WTC11 (cell line): ENCODE measurements at regions not wholly inside any gene's neighbourhood (a gene's known extent, or its start where the extent isn't known, plus 50 kb on each side); places are given as distances from the start of the nearest gene placed in this dataset.

Experiments
- ATAC-seq: fragments of 200-7000 bp; cut with Tn5 transposase; 2 replicates; pipeline ENCODE4 v1.10.0; 2021; ENCODE audit warnings: mild to moderate bottlenecking, moderate library complexity
- CTCF ChIA-PET: fragments of 300-600 bp; sonication (Branson Sonifier 250); formaldehyde crosslinking; loops from one replicate; lab custom pipeline; 2021; ENCODE audit warnings: antibody characterized with exemption; lab: Charles Lee
- POLR2A ChIA-PET: fragments of 350-600 bp; sonication (Branson Sonifier 250); formaldehyde crosslinking; loops from one replicate; lab custom pipeline; 2021; ENCODE audit warnings: antibody characterized with exemption; lab: Charles Lee
- DNase-seq: peaks from one replicate; pipeline ENCODE4 v3.0.0; 2021; ENCODE audit warnings: low spot score
- H3K27ac Mint-ChIP-seq: 2 replicates; pipeline ENCODE4 v1.8.0; 2021; ENCODE audit warnings: mixed read lengths
- H3K27me3 Mint-ChIP-seq: 2 replicates; pipeline ENCODE4 v1.8.0; 2021; ENCODE audit warnings: low read depth, mild to moderate bottlenecking, moderate library complexity, mixed read lengths
- H3K36me3 Mint-ChIP-seq: 2 replicates; pipeline ENCODE4 v1.8.0; 2021; ENCODE audit warnings: mixed read lengths
- H3K4me1 Mint-ChIP-seq: 2 replicates; pipeline ENCODE4 v1.8.0; 2022; ENCODE audit warnings: mixed read lengths
- H3K4me3 Mint-ChIP-seq: 2 replicates; pipeline ENCODE4 v1.8.0; 2021; ENCODE audit warnings: mild to moderate bottlenecking, moderate library complexity, mixed read lengths
- H3K9me3 Mint-ChIP-seq: 2 replicates; pipeline ENCODE4 v1.8.0; 2021; ENCODE audit warnings: mixed read lengths
- CBFB ChIP-seq: sonication (generic); formaldehyde crosslinking; IDR thresholded peaks from 2 replicates; pipeline ENCODE4 v1.8.1; 2022; ENCODE audit warnings: mild to moderate bottlenecking, low read depth, missing genetic modification reagents
- CREM ChIP-seq: sonication (generic); formaldehyde crosslinking; IDR thresholded peaks from 2 replicates; pipeline ENCODE4 v1.8.1; 2022; ENCODE audit warnings: mild to moderate bottlenecking, missing genetic modification reagents, moderate library complexity
- FOXP1 ChIP-seq: sonication (generic); formaldehyde crosslinking; IDR thresholded peaks from 2 replicates; pipeline ENCODE4 v1.8.0; 2022; ENCODE audit warnings: missing genetic modification reagents, mild to moderate bottlenecking, moderate library complexity, borderline replicate concordance
- KAT7 ChIP-seq: sonication (generic); formaldehyde crosslinking; IDR thresholded peaks from 2 replicates; pipeline ENCODE4 v1.8.1; 2023; ENCODE audit warnings: missing genetic modification reagents, mild to moderate bottlenecking, borderline replicate concordance
- MXD4 ChIP-seq: fragments of 250-450 bp; sonication (Bioruptor Pico); IDR thresholded peaks from 2 replicates; pipeline ENCODE4 v1.8.0; 2021; ENCODE audit warnings: mild to moderate bottlenecking, moderate library complexity, borderline replicate concordance
- RORB ChIP-seq: fragments of 250-450 bp; sonication (Bioruptor Pico); IDR thresholded peaks from 2 replicates; pipeline ENCODE4 v1.9.0; 2021; ENCODE audit warnings: mild to moderate bottlenecking
- SMAD3 ChIP-seq: sonication (generic); formaldehyde crosslinking; IDR thresholded peaks from 2 replicates; pipeline ENCODE4 v1.8.0; 2022; ENCODE audit warnings: missing genetic modification reagents, mild to moderate bottlenecking, borderline replicate concordance
- SMAD4 ChIP-seq: sonication (generic); formaldehyde crosslinking; IDR thresholded peaks from 2 replicates; pipeline ENCODE4 v1.8.0; 2022; ENCODE audit warnings: mild to moderate bottlenecking, missing genetic modification reagents
- ZBTB21 ChIP-seq: sonication (generic); formaldehyde crosslinking; IDR thresholded peaks from 2 replicates; pipeline ENCODE4 v1.8.1; 2023; ENCODE audit warnings: mild to moderate bottlenecking, missing genetic modification reagents, borderline replicate concordance
- ZNF219 ChIP-seq: sonication (generic); formaldehyde crosslinking; IDR thresholded peaks from 2 replicates; pipeline ENCODE4 v1.8.0; 2023; ENCODE audit warnings: missing genetic modification reagents, mild to moderate bottlenecking, borderline replicate concordance
- ZNF671 ChIP-seq: fragments of 250-450 bp; sonication (Bioruptor Pico); IDR thresholded peaks from 2 replicates; pipeline ENCODE4 v1.8.0; 2021; ENCODE audit warnings: mild to moderate bottlenecking
- TF ChIP-seq, protein P1 (sequence below): sonication (generic); formaldehyde crosslinking; IDR thresholded peaks from 2 replicates; pipeline ENCODE4 v1.8.0; 2022; ENCODE audit warnings: missing genetic modification reagents
- TF ChIP-seq, protein P2 (sequence below): fragments of 250-450 bp; sonication (Bioruptor Pico); conservative IDR thresholded peaks from 2 replicates; pipeline ENCODE4 v1.9.0; 2021; ENCODE audit warnings: mild to moderate bottlenecking
- TF ChIP-seq, protein P3 (sequence below): sonication (generic); formaldehyde crosslinking; IDR thresholded peaks from 2 replicates; pipeline ENCODE4 v1.8.1; 2023; ENCODE audit warnings: mild to moderate bottlenecking, moderate library complexity, missing genetic modification reagents
- TF ChIP-seq, protein P4 (sequence below): sonication (generic); formaldehyde crosslinking; IDR thresholded peaks from 2 replicates; pipeline ENCODE4 v1.8.1; 2022; ENCODE audit warnings: low read depth, missing genetic modification reagents, borderline replicate concordance
- TF ChIP-seq, protein P5 (sequence below): sonication (generic); formaldehyde crosslinking; IDR thresholded peaks from 2 replicates; pipeline ENCODE4 v1.8.1; 2022; ENCODE audit warnings: missing genetic modification reagents, borderline replicate concordance
- TF ChIP-seq, protein P6 (sequence below): sonication (generic); formaldehyde crosslinking; IDR thresholded peaks from 2 replicates; pipeline ENCODE4 v1.8.0; 2023; ENCODE audit warnings: missing genetic modification reagents
- TF ChIP-seq, protein P7 (sequence below): sonication (generic); formaldehyde crosslinking; conservative IDR thresholded peaks from 2 replicates; pipeline ENCODE4 v1.8.1; 2023; ENCODE audit warnings: mild to moderate bottlenecking, low read depth, missing genetic modification reagents, moderate library complexity
- TF ChIP-seq, protein P8 (sequence below): sonication (generic); formaldehyde crosslinking; IDR thresholded peaks from 2 replicates; pipeline ENCODE4 v1.8.1; 2023; ENCODE audit warnings: mild to moderate bottlenecking, missing genetic modification reagents, moderate library complexity

DNA sequence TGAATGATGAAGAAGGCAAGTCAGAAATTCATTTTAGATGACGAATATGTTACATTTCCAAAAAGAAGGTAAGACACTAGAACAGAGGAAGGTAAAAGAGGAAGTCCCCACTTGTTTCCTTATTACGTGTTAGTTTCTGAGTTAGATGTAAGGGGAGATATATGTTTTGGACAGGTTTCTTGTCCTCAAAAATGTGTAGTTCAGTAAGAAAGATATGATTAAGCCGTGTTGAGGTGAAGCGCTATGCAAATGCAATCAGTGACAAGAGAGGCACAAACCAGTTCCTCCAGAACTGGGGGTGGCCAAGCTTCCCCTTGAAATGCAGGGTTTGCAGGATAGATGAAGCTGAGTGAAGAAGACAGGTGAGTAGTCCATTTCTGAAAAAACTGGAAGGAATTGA is 293.3 kb upstream of the RUNX1 start (continued):
- TF ChIP-seq, protein P1, sequence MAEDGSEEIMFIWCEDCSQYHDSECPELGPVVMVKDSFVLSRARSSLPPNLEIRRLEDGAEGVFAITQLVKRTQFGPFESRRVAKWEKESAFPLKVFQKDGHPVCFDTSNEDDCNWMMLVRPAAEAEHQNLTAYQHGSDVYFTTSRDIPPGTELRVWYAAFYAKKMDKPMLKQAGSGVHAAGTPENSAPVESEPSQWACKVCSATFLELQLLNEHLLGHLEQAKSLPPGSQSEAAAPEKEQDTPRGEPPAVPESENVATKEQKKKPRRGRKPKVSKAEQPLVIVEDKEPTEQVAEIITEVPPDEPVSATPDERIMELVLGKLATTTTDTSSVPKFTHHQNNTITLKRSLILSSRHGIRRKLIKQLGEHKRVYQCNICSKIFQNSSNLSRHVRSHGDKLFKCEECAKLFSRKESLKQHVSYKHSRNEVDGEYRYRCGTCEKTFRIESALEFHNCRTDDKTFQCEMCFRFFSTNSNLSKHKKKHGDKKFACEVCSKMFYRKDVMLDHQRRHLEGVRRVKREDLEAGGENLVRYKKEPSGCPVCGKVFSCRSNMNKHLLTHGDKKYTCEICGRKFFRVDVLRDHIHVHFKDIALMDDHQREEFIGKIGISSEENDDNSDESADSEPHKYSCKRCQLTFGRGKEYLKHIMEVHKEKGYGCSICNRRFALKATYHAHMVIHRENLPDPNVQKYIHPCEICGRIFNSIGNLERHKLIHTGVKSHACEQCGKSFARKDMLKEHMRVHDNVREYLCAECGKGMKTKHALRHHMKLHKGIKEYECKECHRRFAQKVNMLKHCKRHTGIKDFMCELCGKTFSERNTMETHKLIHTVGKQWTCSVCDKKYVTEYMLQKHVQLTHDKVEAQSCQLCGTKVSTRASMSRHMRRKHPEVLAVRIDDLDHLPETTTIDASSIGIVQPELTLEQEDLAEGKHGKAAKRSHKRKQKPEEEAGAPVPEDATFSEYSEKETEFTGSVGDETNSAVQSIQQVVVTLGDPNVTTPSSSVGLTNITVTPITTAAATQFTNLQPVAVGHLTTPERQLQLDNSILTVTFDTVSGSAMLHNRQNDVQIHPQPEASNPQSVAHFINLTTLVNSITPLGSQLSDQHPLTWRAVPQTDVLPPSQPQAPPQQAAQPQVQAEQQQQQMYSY (CRISPR knock-in tag): no peak
- TF ChIP-seq SMAD3 (CRISPR knock-in tag): no peak
- TF ChIP-seq, protein P2, sequence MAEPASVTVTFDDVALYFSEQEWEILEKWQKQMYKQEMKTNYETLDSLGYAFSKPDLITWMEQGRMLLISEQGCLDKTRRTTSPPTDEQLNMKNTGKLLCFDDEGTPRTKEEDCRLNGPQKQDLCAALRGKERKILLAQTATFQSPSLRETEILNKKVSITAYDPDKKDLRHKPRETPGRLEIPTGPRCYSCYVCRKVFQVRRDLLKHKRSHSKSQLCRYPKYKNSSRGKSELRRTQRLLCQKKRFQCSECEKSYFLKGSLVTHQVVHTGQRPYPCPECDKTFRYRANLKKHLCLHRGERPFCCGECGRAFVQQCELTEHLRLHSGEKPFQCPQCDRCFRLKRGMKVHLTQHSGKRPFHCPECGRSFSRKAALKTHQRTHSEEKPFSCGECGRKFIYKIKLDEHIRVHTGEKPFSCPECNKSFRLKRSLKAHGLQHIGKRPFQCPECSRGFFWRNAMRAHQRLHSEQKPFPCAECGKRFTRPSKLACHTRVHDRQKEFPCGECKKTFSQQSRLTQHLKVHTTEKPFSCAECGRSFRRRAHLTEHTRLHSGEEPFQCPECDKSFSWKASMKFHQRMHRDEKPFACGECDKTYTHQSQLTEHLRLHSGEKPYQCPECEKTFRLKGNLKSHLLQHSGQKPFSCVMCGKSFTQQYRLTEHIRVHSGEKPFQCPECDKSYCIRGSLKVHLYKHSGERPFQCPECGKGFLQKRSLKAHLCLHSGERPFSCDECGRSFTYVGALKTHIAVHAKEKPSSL (CRISPR knock-in tag): no peak
- no peak for TF ChIP-seq MXD4 (CRISPR knock-in tag)
- TF ChIP-seq, protein P3, sequence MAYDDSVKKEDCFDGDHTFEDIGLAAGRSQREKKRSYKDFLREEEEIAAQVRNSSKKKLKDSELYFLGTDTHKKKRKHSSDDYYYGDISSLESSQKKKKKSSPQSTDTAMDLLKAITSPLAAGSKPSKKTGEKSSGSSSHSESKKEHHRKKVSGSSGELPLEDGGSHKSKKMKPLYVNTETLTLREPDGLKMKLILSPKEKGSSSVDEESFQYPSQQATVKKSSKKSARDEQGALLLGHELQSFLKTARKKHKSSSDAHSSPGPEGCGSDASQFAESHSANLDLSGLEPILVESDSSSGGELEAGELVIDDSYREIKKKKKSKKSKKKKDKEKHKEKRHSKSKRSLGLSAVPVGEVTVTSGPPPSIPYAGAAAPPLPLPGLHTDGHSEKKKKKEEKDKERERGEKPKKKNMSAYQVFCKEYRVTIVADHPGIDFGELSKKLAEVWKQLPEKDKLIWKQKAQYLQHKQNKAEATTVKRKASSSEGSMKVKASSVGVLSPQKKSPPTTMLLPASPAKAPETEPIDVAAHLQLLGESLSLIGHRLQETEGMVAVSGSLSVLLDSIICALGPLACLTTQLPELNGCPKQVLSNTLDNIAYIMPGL (CRISPR knock-in tag): no peak
- TF ChIP-seq, protein P4, sequence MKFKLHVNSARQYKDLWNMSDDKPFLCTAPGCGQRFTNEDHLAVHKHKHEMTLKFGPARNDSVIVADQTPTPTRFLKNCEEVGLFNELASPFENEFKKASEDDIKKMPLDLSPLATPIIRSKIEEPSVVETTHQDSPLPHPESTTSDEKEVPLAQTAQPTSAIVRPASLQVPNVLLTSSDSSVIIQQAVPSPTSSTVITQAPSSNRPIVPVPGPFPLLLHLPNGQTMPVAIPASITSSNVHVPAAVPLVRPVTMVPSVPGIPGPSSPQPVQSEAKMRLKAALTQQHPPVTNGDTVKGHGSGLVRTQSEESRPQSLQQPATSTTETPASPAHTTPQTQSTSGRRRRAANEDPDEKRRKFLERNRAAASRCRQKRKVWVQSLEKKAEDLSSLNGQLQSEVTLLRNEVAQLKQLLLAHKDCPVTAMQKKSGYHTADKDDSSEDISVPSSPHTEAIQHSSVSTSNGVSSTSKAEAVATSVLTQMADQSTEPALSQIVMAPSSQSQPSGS (CRISPR knock-in tag): no peak
- TF ChIP-seq FOXP1: no peak
- no peak for TF ChIP-seq ZNF671 (CRISPR knock-in tag)
- no peak for TF ChIP-seq CBFB
- TF ChIP-seq, protein P5, sequence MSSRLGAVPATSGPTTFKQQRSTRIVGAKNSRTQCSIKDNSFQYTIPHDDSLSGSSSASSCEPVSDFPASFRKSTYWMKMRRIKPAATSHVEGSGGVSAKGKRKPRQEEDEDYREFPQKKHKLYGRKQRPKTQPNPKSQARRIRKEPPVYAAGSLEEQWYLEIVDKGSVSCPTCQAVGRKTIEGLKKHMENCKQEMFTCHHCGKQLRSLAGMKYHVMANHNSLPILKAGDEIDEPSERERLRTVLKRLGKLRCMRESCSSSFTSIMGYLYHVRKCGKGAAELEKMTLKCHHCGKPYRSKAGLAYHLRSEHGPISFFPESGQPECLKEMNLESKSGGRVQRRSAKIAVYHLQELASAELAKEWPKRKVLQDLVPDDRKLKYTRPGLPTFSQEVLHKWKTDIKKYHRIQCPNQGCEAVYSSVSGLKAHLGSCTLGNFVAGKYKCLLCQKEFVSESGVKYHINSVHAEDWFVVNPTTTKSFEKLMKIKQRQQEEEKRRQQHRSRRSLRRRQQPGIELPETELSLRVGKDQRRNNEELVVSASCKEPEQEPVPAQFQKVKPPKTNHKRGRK (CRISPR knock-in tag): no peak
- TF ChIP-seq, protein P6, sequence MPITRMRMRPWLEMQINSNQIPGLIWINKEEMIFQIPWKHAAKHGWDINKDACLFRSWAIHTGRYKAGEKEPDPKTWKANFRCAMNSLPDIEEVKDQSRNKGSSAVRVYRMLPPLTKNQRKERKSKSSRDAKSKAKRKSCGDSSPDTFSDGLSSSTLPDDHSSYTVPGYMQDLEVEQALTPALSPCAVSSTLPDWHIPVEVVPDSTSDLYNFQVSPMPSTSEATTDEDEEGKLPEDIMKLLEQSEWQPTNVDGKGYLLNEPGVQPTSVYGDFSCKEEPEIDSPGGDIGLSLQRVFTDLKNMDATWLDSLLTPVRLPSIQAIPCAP (CRISPR knock-in tag): no peak

DNA sequence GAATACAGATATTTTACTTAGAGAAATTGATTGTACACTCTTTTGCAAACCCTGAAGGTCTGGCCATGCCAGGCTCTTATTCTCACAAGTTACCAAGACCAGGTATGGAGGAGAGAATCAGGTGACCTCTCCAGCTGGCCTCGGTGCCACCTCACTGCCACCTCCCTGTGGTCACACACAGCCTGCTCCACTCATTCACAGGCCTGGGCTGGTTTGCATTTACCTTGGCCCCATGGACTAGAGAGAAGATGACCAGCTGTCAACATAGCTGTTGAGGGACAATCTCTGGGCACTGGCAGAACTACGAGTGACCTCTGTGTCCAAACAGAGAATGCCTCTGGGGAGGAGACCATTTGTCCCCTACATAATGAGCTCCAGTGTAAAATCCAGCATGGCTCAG is 291.2 kb upstream of the RUNX1 start:
- CTCF ChIA-PET: interaction anchor here (0.7 to 1.1 kb wide), 2 partner anchors 289 to 499 kb away, joined by 3 read pairs; no protein-coding TSS in a partner anchor
- Mint-ChIP-seq H3K4me3 (no peak overlapping the region), H3K9me3 (peaks cover 19% of the 10 kb centered on the region), H3K27me3 (no peaks in the 10 kb centered on the region; the same call in 1 of the 2 replicates), H3K4me1 (peaks cover 6% of the 10 kb centered on the region), H3K36me3 (peaks cover 4% of the 10 kb centered on the region; the same call in 1 of the 2 replicates), H3K27ac (no peak overlapping the region)
- no peak for DNase-seq
- POLR2A ChIA-PET: no interaction called here
- no peak for ATAC-seq
- TF ChIP-seq, protein P7, sequence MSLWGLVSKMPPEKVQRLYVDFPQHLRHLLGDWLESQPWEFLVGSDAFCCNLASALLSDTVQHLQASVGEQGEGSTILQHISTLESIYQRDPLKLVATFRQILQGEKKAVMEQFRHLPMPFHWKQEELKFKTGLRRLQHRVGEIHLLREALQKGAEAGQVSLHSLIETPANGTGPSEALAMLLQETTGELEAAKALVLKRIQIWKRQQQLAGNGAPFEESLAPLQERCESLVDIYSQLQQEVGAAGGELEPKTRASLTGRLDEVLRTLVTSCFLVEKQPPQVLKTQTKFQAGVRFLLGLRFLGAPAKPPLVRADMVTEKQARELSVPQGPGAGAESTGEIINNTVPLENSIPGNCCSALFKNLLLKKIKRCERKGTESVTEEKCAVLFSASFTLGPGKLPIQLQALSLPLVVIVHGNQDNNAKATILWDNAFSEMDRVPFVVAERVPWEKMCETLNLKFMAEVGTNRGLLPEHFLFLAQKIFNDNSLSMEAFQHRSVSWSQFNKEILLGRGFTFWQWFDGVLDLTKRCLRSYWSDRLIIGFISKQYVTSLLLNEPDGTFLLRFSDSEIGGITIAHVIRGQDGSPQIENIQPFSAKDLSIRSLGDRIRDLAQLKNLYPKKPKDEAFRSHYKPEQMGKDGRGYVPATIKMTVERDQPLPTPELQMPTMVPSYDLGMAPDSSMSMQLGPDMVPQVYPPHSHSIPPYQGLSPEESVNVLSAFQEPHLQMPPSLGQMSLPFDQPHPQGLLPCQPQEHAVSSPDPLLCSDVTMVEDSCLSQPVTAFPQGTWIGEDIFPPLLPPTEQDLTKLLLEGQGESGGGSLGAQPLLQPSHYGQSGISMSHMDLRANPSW (CRISPR knock-in tag): no peak
- no peak for TF ChIP-seq KAT7
- no peak for TF ChIP-seq ZNF219 (CRISPR knock-in tag)
- TF ChIP-seq RORB (CRISPR knock-in tag): no peak
- TF ChIP-seq, protein P8, sequence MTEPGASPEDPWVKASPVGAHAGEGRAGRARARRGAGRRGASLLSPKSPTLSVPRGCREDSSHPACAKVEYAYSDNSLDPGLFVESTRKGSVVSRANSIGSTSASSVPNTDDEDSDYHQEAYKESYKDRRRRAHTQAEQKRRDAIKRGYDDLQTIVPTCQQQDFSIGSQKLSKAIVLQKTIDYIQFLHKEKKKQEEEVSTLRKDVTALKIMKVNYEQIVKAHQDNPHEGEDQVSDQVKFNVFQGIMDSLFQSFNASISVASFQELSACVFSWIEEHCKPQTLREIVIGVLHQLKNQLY (CRISPR knock-in tag): no peak
- no peak for TF ChIP-seq ZBTB21 (CRISPR knock-in tag)
- TF ChIP-seq SMAD4 (CRISPR knock-in tag): no peak
- no peak for TF ChIP-seq CREM (CRISPR knock-in tag)
